ENCODE measurements at regions not wholly inside any gene's neighbourhood (a gene's known extent, or its start where the extent isn't known, plus 50 kb on each side); places are given as distances from the start of the nearest gene placed in this dataset.

DNA sequence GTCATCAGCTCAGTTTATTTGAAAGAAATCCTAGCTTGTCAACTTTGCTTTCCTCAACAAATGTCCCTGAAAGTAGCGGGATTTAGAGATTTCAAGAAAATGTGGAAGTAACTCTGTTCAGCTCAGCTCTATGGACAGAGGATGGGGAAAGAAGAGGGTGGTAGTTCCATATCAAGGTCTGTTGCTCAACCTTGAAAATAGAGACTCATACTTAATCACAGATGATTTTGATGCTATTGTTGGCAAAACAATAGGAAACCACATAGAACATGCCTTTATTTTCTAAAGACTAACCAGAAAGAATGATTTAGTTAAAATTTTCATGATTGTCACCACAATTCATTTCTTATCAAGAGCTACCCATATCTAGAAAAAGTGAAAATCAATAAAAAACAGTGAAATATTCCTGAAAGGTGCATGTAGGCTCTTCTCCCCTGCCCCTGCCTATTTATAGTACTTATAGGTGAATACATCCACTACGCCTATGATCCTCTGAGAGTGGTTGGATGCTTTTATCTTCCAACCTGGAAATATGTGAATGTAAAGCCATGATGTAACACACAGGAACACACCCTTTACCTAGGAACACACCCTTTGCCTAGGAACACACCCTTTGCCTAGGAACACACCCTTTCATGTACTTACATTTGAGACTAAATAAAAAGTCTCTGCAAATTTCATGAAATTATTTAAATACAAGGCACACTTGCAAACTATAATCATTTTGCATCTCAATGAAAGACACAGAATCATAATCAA lies 65.8 kb downstream of the ETAA1 start:
- Mint-ChIP-seq H3K27ac (no peak overlapping the region), H3K4me3 (no peak overlapping the region), H3K27me3 (peaks cover 1% of the 10 kb centered on the region), H3K9me3 (no peaks in the 10 kb centered on the region), H3K36me3 (ENCODE audit: low read depth) (no peaks in the 10 kb centered on the region), H3K4me1 (no peaks in the 10 kb centered on the region)
- DNase-seq, result no peak
- ChIA-PET CTCF (interaction anchor here (0.6 kb wide), 1 partner anchor 883 kb away, joined by 3 read pairs; no protein-coding TSS in a partner anchor), POLR2A (no interaction called here)

- Mint-ChIP-seq H3K9me3 (no peaks in the 10 kb centered on the region), H3K27me3 (peaks cover 1% of the 10 kb centered on the region), H3K36me3 (ENCODE audit: low read depth) (no peaks in the 10 kb centered on the region), H3K4me1 (no peaks in the 10 kb centered on the region), H3K4me3 (no peak overlapping the region), H3K27ac (no peak overlapping the region)
- no peak for DNase-seq
- ChIA-PET POLR2A (no interaction called here), CTCF (interaction anchor here (0.6 kb wide), 2 partner anchors 884 to 1926 kb away, joined by 3 to 5 read pairs; no protein-coding TSS in a partner anchor)
These were observed 66.7 kb downstream of the ETAA1 start for GRCh38 chr2:67463810-67464209.

- no peak overlapping the region for H3K4me3 Mint-ChIP-seq
- DNase-seq, result no peak
- peaks cover 1% of the 10 kb centered on the region for H3K27me3 Mint-ChIP-seq
- H3K36me3 Mint-ChIP-seq (ENCODE audit: low read depth), result no peaks in the 10 kb centered on the region
- H3K9me3 Mint-ChIP-seq, result no peaks in the 10 kb centered on the region
- H3K27ac Mint-ChIP-seq, result no peak overlapping the region
- no peaks in the 10 kb centered on the region for H3K4me1 Mint-ChIP-seq
- CTCF ChIA-PET, result no interaction called here
- POLR2A ChIA-PET, result no interaction called here
These were observed 68.5 kb downstream of the ETAA1 start for GRCh38 chr2:67465623-67466022.

GRCh38 chr2:67466734-67467133 lies 69.6 kb downstream of the ETAA1 start:
- Mint-ChIP-seq H3K9me3 (no peaks in the 10 kb centered on the region), H3K4me1 (no peaks in the 10 kb centered on the region), H3K4me3 (no peak overlapping the region), H3K27ac (no peak overlapping the region), H3K27me3 (peaks cover 1% of the 10 kb centered on the region), H3K36me3 (ENCODE audit: low read depth) (no peaks in the 10 kb centered on the region)
- DNase-seq, result no peak
- ChIA-PET CTCF (no interaction called here), POLR2A (no interaction called here)

DNA sequence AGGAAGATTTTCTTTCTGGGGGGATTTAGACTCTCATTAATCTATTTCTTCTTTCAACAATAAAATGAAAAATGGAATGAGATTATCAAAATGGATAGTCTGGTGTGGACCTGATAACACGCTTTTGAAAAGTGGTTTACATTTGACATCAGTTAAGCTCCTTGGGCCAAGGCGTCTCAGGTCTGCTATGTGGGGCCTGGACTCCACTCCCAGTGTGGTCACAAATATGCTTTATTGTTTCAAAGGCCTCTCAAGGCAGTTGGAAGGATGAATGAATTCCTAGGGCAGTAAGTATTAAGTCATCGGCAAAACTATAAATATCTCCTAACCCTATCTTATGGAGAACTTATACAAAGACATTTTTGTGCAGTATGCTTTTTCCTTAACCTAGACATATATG lies 74.5 kb downstream of the ETAA1 start:
- H3K27me3 Mint-ChIP-seq, result peaks cover 1% of the 10 kb centered on the region
- no peak overlapping the region for H3K27ac Mint-ChIP-seq
- no peaks in the 10 kb centered on the region for H3K4me1 Mint-ChIP-seq
- no peaks in the 10 kb centered on the region for H3K9me3 Mint-ChIP-seq
- no peak for DNase-seq
- POLR2A ChIA-PET, result no interaction called here
- CTCF ChIA-PET, result no interaction called here
- no peaks in the 10 kb centered on the region for H3K36me3 Mint-ChIP-seq (ENCODE audit: low read depth)
- H3K4me3 Mint-ChIP-seq, result no peak overlapping the region

GRCh38 chr2:67476809-67477790 lies 80.0 kb downstream of the ETAA1 start:
- CTCF ChIA-PET, result interaction anchor here (0.8 kb wide), 1 partner anchor 8 kb away, joined by 3 read pairs; no protein-coding TSS in a partner anchor
- no peaks in the 10 kb centered on the region for H3K36me3 Mint-ChIP-seq (ENCODE audit: low read depth)
- H3K27me3 Mint-ChIP-seq, result no peaks in the 10 kb centered on the region
- DNase-seq, result no peak
- H3K9me3 Mint-ChIP-seq, result no peaks in the 10 kb centered on the region
- POLR2A ChIA-PET, result no interaction called here
- H3K4me3 Mint-ChIP-seq, result no peak overlapping the region
- no peaks in the 10 kb centered on the region for H3K4me1 Mint-ChIP-seq
- no peak overlapping the region for H3K27ac Mint-ChIP-seq

DNA sequence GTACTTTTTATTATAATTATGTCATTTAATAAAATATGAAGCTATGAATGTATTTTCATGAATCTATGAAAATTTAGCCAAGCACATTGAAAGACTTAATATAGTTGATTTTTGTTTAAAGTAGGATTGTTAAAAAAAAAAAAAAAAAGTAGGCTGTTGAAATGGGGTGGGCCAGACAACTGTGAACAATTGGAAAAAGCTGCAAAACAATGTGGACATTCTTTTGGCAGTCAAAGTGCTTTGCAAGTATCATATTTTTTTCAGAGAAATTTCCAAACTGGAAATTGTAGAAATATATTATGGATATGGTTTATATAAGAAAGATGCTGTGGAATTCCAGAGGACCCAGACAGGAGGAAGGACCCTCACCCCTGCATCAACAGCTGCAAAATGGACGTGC lies 82.1 kb downstream of the ETAA1 start:
- Mint-ChIP-seq H3K36me3 (ENCODE audit: low read depth) (no peaks in the 10 kb centered on the region), H3K27me3 (no peaks in the 10 kb centered on the region), H3K27ac (no peak overlapping the region), H3K9me3 (no peaks in the 10 kb centered on the region), H3K4me1 (no peaks in the 10 kb centered on the region), H3K4me3 (no peak overlapping the region)
- POLR2A ChIA-PET, result no interaction called here
- no peak for DNase-seq
- CTCF ChIA-PET, result no interaction called here

DNA sequence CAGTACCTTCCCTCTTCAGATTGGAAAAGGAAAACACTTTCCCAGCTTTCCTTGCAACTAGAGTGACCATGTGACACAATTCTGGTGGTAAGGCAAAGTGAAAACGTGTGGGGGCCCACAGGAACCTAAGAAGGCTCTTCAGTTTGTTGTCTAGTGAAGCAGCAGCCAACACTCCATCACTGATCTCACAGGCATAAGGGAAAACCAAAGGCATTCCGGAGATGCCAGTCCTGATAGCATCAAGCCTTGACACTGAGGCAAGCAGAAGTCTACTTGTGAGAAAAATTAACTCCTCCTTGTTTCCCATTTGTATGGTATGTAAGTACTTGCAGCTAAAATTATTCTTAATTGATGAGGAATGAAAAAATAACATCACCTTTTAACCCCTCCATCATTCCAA lies 88.3 kb downstream of the ETAA1 start:
- H3K4me1 Mint-ChIP-seq, result no peaks in the 10 kb centered on the region
- POLR2A ChIA-PET, result no interaction called here
- H3K36me3 Mint-ChIP-seq (ENCODE audit: low read depth), result no peaks in the 10 kb centered on the region

GRCh38 chr2:67486041-67486796 lies 89.1 kb downstream of the ETAA1 start:
- Mint-ChIP-seq H3K9me3 (peaks cover 2% of the 10 kb centered on the region), H3K27me3 (no peaks in the 10 kb centered on the region), H3K4me1 (no peaks in the 10 kb centered on the region), H3K4me3 (no peak overlapping the region), H3K27ac (no peak overlapping the region), H3K36me3 (ENCODE audit: low read depth) (no peaks in the 10 kb centered on the region)
- ChIA-PET CTCF (interaction anchor here (1.2 kb wide), 1 partner anchor 10 kb away, joined by 3 read pairs; no protein-coding TSS in a partner anchor), POLR2A (no interaction called here)
- no peak for DNase-seq

More for the DNA sequence above, 88.3 kb downstream of the ETAA1 start:
- no peak for DNase-seq
- CTCF ChIA-PET, result interaction anchor here (1.2 kb wide), 1 partner anchor 9 kb away, joined by 3 read pairs; no protein-coding TSS in a partner anchor
- Mint-ChIP-seq H3K27ac (no peak overlapping the region), H3K27me3 (no peaks in the 10 kb centered on the region), H3K4me3 (no peak overlapping the region), H3K9me3 (peaks cover 2% of the 10 kb centered on the region)

GRCh38 chr2:67487993-67488392 lies 90.9 kb downstream of the ETAA1 start:
- Mint-ChIP-seq H3K36me3 (ENCODE audit: low read depth) (no peaks in the 10 kb centered on the region), H3K4me1 (no peaks in the 10 kb centered on the region), H3K27me3 (no peaks in the 10 kb centered on the region), H3K9me3 (peaks cover 2% of the 10 kb centered on the region), H3K27ac (no peak overlapping the region), H3K4me3 (no peak overlapping the region)
- no peak for DNase-seq
- CTCF ChIA-PET, result no interaction called here
- POLR2A ChIA-PET, result no interaction called here

DNA sequence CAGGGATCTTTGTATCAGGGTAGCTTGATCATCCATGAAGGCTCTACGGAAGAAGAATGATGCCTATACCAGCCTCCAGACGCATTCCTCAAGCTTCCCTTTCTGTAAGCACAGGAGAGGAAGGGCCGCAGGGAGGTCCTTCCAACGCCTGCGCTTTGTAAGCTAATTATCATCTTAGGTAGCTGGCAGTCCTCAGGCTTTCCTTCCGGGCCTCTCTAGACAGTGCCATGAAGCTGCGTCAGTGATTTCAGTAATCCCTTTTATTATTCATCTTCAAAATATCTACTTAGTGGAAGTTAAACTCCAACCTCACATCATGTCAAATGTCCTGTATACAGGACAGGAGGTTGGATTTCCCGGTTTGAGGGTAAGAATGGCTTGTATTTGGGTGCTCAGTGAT lies 92.3 kb downstream of the ETAA1 start:
- DNase-seq, result no peak
- H3K36me3 Mint-ChIP-seq (ENCODE audit: low read depth), result no peaks in the 10 kb centered on the region
- ChIA-PET CTCF (no interaction called here), POLR2A (no interaction called here)
- H3K4me3 Mint-ChIP-seq, result no peak overlapping the region
- H3K9me3 Mint-ChIP-seq, result peaks cover 2% of the 10 kb centered on the region
- no peak overlapping the region for H3K27ac Mint-ChIP-seq
- H3K27me3 Mint-ChIP-seq, result no peaks in the 10 kb centered on the region
- H3K4me1 Mint-ChIP-seq, result no peaks in the 10 kb centered on the region

GRCh38 chr2:67498931-67499330 lies 101.8 kb downstream of the ETAA1 start:
- Mint-ChIP-seq H3K4me1 (no peaks in the 10 kb centered on the region), H3K27me3 (no peaks in the 10 kb centered on the region), H3K9me3 (no peaks in the 10 kb centered on the region), H3K4me3 (no peak overlapping the region), H3K27ac (no peak overlapping the region), H3K36me3 (ENCODE audit: low read depth) (no peaks in the 10 kb centered on the region)
- ChIA-PET CTCF (no interaction called here), POLR2A (no interaction called here)
- no peak for DNase-seq

GRCh38 chr2:67499989-67500388 lies 102.9 kb downstream of the ETAA1 start:
- Mint-ChIP-seq H3K9me3 (no peaks in the 10 kb centered on the region), H3K4me3 (no peak overlapping the region), H3K27me3 (no peaks in the 10 kb centered on the region), H3K4me1 (no peaks in the 10 kb centered on the region), H3K27ac (no peak overlapping the region), H3K36me3 (ENCODE audit: low read depth) (no peaks in the 10 kb centered on the region)
- ChIA-PET POLR2A (no interaction called here), CTCF (no interaction called here)
- DNase-seq, result no peak
